OCI-LY7 (cell line): ENCODE measurements at regions not wholly inside any gene's neighbourhood (a gene's known extent, or its start where the extent isn't known, plus 50 kb on each side); places are given as distances from the start of the nearest gene placed in this dataset.
"Not testable (repeated sequence)": the region's sequence is repeated elsewhere in the genome, so short reads cannot be mapped to it uniquely, and the experiment has no call there.

ENCODE experiments used
- EZH2phosphoT487 ChIP-seq: fragments of 200-600 bp; sonication (generic); IDR thresholded peaks from 2 replicates; pipeline ENCODE4 v1.6.1; 2018; ENCODE audit warnings: low read depth, borderline replicate concordance, mild to moderate bottlenecking, mixed run types, antibody characterized with exemption, low read length, moderate library complexity, mixed read lengths
- TF ChIP-seq, protein P1 (sequence below): fragments of 200-600 bp; sonication (generic); conservative IDR thresholded peaks from 2 replicates; pipeline ENCODE4 v1.5.1; 2014; ENCODE audit warnings: mild to moderate bottlenecking, antibody characterized with exemption, low read length, moderate library complexity, mixed read lengths

DNA sequence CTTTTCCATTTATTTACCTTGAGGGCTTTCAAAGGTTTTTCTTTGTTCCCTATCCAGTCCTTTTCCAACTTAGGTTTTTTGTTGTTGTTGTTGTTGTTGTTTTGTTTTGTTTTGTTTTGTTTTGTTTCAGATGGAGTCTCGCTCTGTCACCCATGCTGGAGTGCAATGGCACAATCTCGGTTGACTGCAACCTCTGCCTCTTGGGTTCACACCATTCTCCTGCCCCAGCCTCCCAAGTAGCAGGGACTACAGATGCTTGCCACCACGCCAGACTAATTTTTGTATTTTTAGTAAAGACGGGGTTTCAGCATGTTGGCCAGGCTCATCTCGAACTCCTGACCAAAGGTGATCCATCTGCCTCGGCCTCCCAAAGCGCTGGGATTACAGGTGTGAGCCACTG is 2906.0 kb downstream of the RPIA start:
- TF ChIP-seq, protein P1, sequence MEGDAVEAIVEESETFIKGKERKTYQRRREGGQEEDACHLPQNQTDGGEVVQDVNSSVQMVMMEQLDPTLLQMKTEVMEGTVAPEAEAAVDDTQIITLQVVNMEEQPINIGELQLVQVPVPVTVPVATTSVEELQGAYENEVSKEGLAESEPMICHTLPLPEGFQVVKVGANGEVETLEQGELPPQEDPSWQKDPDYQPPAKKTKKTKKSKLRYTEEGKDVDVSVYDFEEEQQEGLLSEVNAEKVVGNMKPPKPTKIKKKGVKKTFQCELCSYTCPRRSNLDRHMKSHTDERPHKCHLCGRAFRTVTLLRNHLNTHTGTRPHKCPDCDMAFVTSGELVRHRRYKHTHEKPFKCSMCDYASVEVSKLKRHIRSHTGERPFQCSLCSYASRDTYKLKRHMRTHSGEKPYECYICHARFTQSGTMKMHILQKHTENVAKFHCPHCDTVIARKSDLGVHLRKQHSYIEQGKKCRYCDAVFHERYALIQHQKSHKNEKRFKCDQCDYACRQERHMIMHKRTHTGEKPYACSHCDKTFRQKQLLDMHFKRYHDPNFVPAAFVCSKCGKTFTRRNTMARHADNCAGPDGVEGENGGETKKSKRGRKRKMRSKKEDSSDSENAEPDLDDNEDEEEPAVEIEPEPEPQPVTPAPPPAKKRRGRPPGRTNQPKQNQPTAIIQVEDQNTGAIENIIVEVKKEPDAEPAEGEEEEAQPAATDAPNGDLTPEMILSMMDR: not testable (repeated sequence)
- TF ChIP-seq EZH2phosphoT487: not testable (repeated sequence)
